Mucosa of gallbladder (tissue), 1 donor: ENCODE measurements at regions not wholly inside any gene's neighbourhood (a gene's known extent, or its start where the extent isn't known, plus 50 kb on each side); places are given as distances from the start of the nearest gene placed in this dataset.
"Not testable (repeated sequence)": the region's sequence is repeated elsewhere in the genome, so short reads cannot be mapped to it uniquely, and the experiment has no call there.

Experiments
- DNase-seq: peaks from one replicate; pipeline ENCODE4 v3.0.0-alpha.2; 2020; ENCODE audit warnings: low spot score
- donor health status: DM: no; HTN: no; CAD: no.

DNA sequence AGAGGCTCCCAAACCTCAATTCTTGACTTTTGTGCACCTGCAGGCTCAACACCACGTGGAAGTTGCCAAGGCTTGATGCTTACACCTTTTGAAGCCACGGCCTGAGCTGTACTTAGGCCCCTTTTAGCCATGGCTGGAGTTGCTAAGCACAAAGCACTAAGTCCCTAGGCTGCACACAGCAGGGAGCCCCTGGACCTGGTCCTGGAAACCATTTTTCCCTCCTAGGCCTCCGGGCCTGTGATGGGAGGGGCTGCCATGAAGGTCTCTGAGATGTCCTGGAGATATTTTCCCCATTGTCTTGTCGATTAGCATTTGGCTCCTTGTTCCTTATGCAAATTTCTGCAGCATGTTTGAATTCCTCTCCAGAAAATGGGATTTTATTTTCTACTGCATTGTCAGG is 247.1 kb upstream of the ARPP21 start:
- DNase-seq, result no peak

DNA sequence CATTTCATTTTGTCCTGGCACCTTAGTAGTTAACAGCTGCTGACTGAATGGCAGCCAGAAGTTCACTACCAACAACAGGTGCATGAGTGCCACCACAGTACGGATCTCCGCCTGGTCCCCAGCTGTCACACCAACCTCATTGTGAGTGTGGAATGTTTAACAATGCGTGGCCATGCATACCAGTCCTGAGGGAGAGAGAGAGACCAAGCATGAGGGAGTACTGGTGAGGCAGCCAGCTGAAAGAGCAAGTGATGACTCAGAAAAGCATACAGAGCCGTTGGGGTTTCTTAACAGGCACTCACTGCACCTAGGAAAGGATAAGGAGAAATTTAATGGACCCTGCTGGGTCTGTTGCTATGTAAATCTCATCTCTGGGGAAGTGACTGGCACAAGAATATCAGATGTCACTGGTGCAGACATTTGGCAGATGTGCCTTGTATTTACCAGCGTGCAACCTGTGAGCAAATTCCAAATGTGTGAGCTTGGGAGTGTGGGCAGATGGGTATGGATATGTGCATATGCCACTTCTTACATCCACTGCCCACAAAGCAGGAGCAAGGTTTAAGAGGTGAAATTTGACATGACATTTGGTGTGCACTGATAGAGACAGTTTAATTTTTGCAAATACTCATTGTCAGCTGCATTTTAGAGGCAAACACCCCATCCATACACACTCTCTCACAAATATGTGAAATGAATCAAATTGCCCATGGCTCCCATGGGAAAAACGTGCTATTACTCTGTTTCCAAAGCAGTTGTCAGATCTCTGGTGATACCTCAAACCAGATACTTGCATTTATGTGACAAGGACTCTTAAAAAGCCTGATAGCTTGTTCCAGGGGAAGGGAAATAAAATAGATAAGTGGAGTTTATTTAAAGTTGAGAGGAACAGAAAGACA is 245.2 kb upstream of the ARPP21 start:
- no peak for DNase-seq

DNA sequence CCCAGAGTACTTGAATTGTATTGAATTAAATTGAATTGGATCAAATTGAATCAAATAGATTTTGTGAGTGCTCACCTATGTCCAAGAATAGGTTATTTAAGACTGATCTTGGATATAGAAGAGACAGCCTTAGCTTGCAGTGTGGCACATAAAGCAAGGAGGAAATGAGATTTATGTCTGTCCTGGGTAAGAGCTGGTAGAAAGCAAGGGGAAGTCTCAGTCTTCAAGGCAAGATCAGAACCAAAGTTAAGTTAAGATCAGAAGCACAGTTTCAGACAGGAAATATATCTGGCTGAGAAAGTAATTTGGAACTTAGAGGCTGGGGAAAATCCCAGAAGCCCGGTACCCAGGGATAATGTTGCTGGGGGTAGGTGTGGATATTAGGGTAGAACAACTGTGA is 244.4 kb upstream of the ARPP21 start:
- no peak for DNase-seq

DNA sequence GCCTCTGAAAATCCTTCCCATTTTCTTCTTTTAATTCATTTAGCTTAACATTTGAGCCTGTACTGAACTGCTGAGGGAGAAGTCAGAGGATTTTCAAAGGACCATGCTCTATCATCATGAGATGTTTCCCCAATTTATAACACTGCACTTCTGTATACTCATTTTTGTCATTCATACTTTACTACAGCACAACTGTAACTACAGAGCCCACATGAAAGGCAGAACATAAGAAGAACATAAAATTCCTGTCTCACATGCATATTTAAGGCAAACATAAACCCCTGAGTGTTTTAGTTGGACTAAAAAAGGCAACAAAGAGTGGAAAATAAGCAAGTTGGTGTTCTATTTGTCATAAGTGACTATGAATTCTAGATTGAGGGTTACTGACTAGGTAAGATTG is 237.7 kb upstream of the ARPP21 start:
- no peak for DNase-seq

DNA sequence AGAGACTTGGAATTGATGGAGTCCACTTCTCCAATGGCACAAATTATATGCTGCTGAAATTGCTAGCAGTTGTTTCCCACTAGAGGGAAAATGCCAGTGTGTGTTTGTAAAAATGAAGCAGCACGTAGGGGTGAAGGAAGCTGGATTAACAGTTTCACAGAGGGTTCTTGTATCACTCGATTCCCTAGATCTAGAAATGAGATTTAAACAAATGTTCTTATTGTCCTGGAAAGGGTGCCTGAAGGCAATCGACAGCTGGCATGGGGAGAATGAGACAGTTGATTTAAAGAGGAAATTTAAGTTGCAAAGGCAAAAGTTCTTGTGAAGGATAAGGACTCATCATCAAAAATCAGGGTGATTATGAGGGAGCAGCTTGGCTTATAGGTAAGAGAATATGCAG is 234.8 kb upstream of the ARPP21 start:
- no peak for DNase-seq

DNA sequence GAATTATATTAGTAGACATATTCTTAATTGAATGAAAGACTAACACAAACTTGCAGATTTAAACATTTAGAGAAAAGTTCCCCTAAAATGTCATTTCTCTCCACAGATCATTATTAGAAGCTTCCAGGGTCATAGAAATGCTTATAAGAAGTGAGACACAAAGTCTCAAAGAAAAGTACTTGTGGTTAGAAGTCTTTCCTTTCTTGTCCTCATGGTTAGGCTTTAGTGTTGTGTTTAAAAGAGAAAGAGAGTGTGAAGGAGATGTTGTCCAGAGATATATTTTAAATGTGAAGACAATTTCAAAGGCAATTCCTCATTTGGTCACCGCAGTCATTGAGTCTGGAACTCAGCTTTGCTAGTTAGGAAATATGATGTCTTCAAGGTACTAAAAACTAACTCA is 230.4 kb upstream of the ARPP21 start:
- no peak for DNase-seq

DNA sequence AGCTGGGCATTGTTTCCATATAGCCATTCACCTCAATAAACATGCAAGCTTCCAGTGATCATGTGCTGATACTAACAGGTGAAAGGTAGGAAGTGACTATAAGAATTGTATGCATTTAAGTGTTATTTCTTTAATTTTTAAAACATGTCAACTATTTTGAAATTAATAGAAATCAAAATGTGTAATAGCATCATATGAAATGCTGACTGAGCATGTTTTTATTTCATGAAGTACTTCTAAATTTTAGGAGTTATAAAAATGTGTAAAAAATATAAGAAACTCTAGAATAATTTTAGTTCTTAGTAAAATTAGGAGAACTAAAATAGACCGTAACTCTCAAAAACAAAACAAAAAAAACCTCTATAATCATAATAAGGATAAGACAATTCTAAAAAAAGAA is 229.3 kb upstream of the ARPP21 start:
- no peak for DNase-seq

DNA sequence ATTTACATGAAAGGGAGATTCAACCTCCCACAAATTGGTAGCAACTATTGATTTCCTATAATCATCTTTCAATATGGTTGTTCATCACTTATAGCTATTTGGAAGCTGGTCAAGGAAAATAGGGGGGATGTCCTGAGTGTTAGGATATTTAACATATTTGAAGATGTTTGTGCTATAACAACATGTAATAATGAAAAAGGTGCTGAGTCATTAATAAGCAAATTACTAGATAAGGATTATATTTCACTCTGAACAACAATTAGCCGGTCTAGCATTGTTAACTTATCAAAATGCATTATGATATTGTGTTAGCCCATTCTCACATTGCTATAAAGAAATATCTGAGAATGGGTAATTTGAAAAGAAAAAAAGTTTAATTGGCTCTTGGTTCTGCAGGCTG is 225.8 kb upstream of the ARPP21 start:
- no peak for DNase-seq

DNA sequence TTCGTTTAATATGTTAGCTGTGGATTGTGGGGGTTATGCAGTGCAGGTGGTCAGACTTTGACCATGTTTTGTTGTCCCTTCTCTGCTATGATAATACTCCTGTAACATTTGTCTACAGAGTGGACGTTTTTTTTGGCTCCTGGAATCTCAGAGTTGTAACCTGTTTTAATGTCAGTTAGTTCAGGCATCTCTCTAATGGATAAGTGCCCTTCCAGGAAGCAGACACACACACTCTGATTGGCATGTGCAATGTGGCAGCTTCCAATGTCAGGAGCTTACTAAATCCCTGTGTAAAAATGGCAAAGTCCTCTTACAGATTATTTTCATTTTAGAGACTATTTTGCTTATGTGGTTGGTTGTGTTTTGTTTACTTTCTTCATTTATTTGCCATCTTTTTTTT is 222.2 kb upstream of the ARPP21 start:
- no peak for DNase-seq

DNA sequence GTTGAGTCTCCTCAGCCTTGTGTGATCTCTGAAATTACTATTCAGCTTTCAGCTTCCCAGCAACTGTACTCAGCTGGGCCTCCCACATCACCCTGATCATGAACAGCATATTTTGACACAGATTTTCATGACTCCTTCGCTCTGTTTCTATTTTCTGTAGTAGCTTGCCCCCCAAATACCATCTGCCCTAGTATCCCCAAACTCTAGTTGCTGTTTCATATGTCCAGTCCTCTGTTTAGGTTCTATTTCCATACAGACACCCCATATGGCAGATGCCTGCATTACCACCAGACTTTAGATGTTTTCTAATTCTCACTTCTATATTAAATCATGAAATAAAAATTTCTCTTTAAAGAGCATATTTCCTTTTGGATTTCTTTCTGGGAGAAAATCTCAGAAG is 217.2 kb upstream of the ARPP21 start:
- no peak for DNase-seq

DNA sequence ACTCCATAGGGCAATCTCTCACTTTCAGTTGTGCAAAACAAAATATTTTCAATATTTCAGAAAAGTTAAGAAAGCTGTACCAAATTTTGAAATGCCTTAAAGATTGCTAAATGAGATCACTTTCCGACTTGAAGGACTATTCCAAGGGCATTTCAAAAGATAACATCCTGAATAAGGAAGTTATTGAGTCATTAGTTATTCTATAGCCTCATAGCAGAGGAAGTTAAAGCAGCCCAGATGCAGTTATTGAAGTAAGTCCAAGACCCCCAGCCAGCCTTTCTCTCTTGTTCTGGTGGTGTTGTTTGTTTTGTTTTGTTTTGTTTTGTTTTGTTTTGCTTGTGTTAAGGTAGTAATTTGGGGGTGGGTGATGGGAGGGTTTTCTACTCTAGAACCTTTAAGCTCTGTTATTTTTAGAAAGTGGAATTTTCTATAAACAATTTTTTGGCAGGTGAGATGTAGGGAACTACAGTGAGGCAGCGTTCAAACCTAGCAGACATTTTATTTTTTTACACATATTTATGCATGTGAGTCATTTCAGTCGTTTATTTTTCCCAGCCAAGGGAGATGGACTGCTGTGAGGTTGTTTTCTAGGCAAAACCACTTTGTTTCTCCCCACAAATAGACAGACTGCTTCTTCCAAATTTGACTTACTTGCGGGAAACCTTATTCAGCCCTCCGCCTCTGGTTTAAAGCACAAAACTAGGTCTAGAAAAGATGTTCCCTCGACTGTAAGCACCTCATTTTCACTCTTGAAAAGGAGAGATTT is 216.3 kb upstream of the ARPP21 start:
- DNase-seq, result no peak

DNA sequence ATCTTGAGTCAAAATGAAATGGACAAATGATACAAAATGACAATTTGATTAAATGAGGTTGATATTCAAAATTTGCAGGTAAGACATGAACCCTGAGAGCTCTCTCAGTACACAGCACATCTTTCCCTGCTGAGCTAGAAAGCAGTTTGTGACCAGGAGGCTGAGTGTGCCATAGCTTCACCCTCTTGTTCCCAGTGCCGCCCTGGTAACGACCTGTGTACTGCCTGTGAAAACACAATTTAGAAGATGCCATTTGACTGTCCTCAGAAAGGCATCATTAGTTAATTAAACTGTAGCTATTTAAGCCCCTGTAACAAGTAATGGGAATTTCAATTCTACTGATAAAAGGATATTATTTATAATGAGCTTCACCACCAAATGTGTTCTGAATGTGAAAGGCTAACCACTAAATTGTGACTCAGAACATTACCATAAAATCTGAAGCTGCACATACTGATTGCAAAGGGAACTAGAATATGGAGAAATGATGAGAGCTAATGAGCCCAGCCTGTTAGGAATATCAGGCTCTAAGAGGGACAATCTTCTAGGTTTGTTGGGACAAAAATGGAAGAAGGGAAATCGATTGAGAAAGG is 212.9 kb upstream of the ARPP21 start:
- DNase-seq, result no peak

DNA sequence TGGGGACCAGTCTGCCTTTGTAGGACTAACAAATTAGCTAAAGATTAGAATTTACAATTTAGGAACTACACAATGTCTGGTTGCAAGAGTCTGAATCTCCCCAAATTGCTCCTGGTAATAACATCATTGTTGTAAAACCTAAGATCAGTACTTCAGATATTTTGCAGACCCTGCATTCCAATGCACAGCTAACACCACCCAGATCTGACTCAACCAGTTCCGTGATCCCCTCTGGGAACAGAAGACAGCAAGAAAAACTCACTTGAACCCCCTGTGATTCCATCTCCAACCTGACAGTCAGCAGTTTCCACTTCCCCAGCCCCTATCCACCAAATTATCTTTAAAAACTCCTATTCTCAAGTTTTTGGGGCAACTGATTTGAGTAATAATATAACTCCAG is 201.9 kb upstream of the ARPP21 start:
- DNase-seq, result no peak

DNA sequence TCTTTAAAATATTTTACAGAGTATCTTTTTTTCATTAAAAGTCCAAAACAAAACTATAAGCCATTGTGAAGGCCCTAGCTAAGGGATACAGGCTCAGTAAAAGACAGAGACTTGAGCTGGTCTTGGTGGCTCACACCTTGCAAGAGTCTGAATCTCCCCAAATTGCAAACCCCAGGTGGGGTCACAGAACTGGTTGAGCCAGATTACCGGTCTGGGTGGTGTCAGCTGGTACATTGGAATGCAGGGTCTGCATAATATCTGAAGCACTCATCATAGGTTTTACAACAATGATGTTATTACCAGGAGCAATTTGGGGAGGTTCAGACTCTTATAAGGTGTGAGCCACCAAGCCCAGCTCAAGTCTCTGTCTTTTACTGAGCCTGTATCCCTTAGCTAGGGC is 201.2 kb upstream of the ARPP21 start:
- DNase-seq, result no peak

DNA sequence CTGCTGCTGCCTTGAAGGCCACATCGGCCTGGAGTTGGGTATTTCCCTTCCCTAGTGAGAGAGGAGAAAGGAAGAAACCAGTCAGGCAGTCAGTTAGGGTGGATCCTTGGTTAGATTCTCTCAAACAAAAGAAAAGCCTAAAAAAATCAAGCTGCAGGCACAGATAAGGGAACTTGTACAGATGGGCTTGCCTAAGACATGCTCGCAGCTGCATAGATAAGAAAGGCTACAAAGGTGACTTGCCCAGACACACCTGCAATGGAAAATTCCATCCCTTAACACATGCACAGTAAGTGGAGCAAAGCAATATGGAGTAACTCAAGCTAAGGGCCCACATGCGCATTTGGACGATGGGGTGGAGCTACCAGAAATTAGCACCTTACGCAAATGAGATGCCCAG is 199.7 kb upstream of the ARPP21 start:
- DNase-seq, result no peak

DNA sequence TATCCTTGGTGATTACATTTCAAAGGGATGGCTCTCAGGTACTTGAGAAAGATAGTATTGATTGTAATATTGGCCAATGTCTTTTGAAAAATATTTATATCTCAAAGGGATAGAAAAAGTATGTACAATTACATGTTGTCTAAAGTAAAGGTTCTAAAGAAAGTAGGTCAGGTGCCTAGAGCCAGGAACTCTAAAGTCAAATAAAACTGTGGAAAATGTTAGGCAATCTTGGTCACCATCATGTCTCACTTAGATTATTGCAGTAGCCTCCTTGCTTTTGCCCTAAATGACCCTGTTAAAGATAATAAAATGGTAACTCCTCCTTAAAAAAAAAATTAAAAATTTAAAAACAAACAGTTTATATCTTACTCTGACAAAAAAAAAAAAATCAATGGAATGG is 198.5 kb upstream of the ARPP21 start:
- DNase-seq, result no peak

DNA sequence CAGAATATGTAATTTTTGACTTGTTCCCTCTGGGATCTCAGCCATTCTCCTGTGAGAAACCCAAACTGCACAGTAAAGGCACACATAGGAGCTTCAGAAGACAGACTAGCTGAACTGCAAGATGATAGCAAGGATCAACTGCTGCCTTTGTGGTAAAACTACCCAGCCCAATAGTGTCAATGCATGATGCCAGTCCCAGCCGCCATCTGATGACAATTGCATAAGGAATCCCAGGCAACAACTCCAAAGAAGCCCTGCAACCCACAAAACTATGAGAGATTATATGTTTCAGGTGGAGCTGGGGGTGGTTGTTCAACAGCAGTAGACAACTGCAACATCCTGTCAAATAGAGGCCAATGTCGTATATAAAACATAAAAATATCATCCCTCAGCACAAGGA is 192.4 kb upstream of the ARPP21 start:
- DNase-seq, result no peak

DNA sequence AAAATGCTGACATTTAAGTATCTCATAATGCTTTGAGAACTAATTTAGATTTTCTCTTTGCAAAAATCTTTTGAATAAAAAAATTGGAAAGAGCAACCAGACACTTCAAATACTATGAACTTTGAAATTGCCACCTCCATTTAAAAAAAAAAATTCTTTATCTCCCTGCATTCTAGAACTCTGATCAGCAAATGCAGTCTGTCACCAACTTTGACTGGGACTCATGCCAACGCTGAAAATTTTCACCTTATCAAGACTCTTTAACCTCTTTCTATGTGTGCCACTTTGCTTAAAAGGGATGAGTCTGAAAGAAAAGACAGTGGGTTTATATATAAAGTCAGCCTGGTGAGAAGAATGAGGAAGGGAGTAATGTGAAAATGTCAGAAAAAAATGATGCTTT is 191.2 kb upstream of the ARPP21 start:
- DNase-seq, result no peak

DNA sequence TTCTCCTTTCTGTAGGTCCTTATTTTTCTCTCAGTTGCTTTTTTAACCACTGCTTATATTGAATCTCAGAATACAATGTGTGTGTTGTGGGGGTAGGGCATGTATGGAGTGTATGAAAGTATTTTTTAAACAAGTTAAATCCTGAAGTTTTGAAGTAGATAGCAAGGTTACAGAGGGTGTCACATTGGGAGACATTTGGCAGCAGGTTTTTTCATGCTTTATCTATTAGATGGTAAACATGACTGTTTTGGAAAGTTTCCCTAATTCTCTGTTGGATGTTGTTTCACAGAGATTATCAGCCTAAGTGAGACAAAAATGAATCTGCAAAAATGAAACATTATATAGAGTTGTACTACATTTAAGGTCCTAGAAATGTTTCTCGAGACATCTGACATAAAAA is 190.6 kb upstream of the ARPP21 start:
- DNase-seq, result no peak

DNA sequence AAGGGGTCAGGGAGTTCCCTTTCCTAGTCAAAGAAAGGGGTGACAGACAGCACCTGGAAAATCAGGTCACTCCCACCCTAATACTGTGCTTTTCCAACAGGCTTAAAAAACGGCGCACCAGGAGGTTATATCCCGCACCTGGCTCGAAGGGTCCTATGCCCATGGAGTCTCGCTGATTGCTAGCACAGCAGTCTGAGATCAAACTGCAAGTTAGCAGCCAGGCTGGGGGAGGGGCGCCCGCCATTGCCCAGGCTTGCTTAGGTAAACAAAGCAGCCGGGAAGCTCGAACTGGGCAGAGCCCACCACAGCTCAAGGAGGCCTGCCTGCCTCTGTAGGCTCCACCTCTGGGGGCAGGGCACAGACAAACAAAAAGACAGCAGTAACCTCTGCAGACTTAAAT is 184.5 kb upstream of the ARPP21 start:
- not testable (repeated sequence) for DNase-seq

DNA sequence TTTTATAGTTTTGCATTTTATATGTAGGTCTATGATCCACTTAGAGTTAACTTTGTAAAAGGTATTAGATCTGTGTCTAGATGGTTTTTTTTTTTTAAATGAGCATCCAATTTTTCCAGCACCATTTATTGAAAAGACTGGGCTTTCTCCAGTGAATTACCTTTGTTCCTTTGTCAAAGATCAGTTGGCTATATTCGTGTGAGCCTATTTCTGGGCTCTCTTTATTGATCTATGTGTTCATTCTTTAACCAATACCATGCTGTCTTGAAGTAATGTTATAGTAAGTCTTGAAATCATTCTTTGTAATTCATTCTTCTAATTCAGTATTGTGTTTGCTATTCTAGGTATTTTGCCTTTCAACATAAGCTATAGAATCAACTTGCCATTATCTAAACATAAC is 165.4 kb upstream of the ARPP21 start:
- DNase-seq, result no peak

DNA sequence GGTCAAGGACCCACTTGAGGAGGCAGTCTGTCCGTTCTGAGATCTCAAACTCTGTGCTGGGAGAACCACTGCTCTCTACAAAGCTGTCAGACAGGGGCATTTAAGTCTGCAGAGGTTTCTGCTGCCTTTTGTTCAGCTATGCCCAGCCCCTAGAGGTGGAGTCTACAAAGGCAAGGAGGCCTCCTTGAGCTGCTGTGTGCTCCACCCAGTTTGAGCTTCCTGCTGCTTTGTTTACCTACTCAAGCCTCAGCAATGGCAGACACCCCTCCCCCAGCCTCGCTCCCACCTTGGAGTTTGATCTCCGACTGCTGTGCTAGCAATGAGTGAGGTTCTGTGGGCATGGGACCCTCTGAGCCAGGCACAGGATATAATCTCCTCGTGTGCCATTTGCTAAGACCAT is 156.8 kb upstream of the ARPP21 start:
- DNase-seq, result not testable (repeated sequence)

DNA sequence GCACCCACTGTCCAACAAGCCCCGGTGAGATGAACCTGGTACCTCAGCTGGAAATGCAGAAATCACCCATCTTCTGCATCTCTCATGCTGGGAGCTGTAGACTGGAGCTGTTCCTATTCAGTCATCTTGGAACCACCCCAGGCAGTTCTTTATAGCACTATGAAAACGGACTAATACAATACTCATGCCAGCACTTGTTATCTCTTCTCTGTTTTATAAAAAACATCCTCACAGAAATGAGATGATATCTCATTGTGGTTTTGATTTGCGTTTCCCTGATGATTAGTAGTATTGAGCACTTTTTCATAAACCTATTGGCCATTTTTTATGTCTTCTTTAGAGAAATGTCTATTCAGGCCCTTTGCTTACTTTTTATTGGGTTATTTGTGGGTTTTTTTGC is 156.2 kb upstream of the ARPP21 start:
- no peak for DNase-seq
